Frontal cortex (tissue), 3 donors: ENCODE measurements at regions not wholly inside any gene's neighbourhood (a gene's known extent, or its start where the extent isn't known, plus 50 kb on each side); places are given as distances from the start of the nearest gene placed in this dataset.

Experiments
- DNase-seq, 2 donors: peaks; one replicate each; pipeline ENCODE4 v3.0.0; 2012; ENCODE audit warnings: low spot score in 2 of 2
- FAIRE-seq: peaks from 2 replicates; lab custom pipeline; 2012; peaks lifted over from hg19 to GRCh38; lab: Jason Lieb, UNC
- donor health status: control.
- donor health status: control.
- donor health status: control.

GRCh38 chr20:51335329-51335841 is 207.1 kb downstream of the NFATC2 start:
- no peak for DNase-seq
- FAIRE-seq: no peak

- no peak for FAIRE-seq
Measured at GRCh38 chr20:51334609-51335008, 207.9 kb downstream of the NFATC2 start.

GRCh38 chr20:51333971-51334370 is 208.5 kb downstream of the NFATC2 start:
- DNase-seq (no peak), FAIRE-seq (no peak)

More at GRCh38 chr20:51334609-51335008, 207.9 kb downstream of the NFATC2 start:
- no peak for DNase-seq

GRCh38 chr20:51333446-51333845 is 209.1 kb downstream of the NFATC2 start:
- DNase-seq (no peak), FAIRE-seq (no peak)

GRCh38 chr20:51331481-51331880 is 211.0 kb downstream of the NFATC2 start:
- FAIRE-seq (no peak), DNase-seq (no peak)

GRCh38 chr20:51329845-51330244 is 212.7 kb downstream of the NFATC2 start:
- no peak for FAIRE-seq
- DNase-seq: no peak

GRCh38 chr20:51327251-51327841 is 215.2 kb downstream of the NFATC2 start:
- no peak for FAIRE-seq

GRCh38 chr20:51326201-51326819 is 216.2 kb downstream of the NFATC2 start:
- DNase-seq: peak; percentile 28 to 41
- FAIRE-seq: no peak

More at GRCh38 chr20:51327251-51327841, 215.2 kb downstream of the NFATC2 start:
- peak in 1 of 2 donors; percentile 41 for DNase-seq

GRCh38 chr20:51322164-51322707 is 220.3 kb downstream of the NFATC2 start:
- FAIRE-seq (no peak), DNase-seq (no peak)

- no peak for DNase-seq
- FAIRE-seq: no peak
Measured at GRCh38 chr20:51321343-51322163, 221.0 kb downstream of the NFATC2 start.

- no peak for FAIRE-seq
- DNase-seq: no peak
Measured at GRCh38 chr20:51319522-51319921, 223.0 kb downstream of the NFATC2 start.

GRCh38 chr20:51318058-51318949 is 224.2 kb downstream of the NFATC2 start:
- no peak for FAIRE-seq
- no peak for DNase-seq

GRCh38 chr20:51315390-51315789 is 227.1 kb downstream of the NFATC2 start:
- FAIRE-seq: no peak
- DNase-seq: no peak

GRCh38 chr20:51313358-51313827 is 229.1 kb downstream of the NFATC2 start:
- no peak for FAIRE-seq

GRCh38 chr20:51312480-51312783 is 230.1 kb downstream of the NFATC2 start:
- DNase-seq (no peak), FAIRE-seq (no peak)

More at GRCh38 chr20:51313358-51313827, 229.1 kb downstream of the NFATC2 start:
- DNase-seq: no peak

- no peak for FAIRE-seq
- DNase-seq: no peak
Measured at GRCh38 chr20:51311636-51312479, 230.7 kb downstream of the NFATC2 start.

- no peak for FAIRE-seq
- DNase-seq: no peak
Measured at GRCh38 chr20:51310216-51310615, 232.3 kb downstream of the NFATC2 start.

- FAIRE-seq (no peak), DNase-seq (no peak)
Measured at GRCh38 chr20:51309128-51309527, 233.4 kb downstream of the NFATC2 start.
